Stomach smooth muscle (tissue), 2 donors: ENCODE measurements at regions not wholly inside any gene's neighbourhood (a gene's known extent, or its start where the extent isn't known, plus 50 kb on each side); places are given as distances from the start of the nearest gene placed in this dataset.
"Not testable (repeated sequence)": the region's sequence is repeated elsewhere in the genome, so short reads cannot be mapped to it uniquely, and the experiment has no call there.

Experiments used
- H3K27ac ChIP-seq: one replicate; pipeline ENCODE4 v1.7.0; 2013; ENCODE audit warnings: mild to moderate bottlenecking, low read length, inconsistent platforms
- H3K27me3 ChIP-seq, 2 donors: one replicate each; pipeline ENCODE4 v1.7.0; 2013; ENCODE audit warnings: low read length in 2 of 2; ENCODE audit not compliant: insufficient read depth in 2 of 2, control insufficient read depth in 1 of 2
- H3K36me3 ChIP-seq, 2 donors: one replicate each; pipeline ENCODE4 v1.7.0; 2013; ENCODE audit warnings: low read length in 2 of 2; ENCODE audit not compliant: control insufficient read depth in 2 of 2, insufficient read depth in 2 of 2
- H3K4me1 ChIP-seq: one replicate; pipeline ENCODE4 v1.7.0; 2013; ENCODE audit warnings: low read length; ENCODE audit not compliant: control insufficient read depth, insufficient read depth
- H3K4me3 ChIP-seq, 2 donors: one replicate each; pipeline ENCODE4 v1.7.0; 2013; ENCODE audit warnings: low read length in 2 of 2
- H3K9ac ChIP-seq, 2 donors: one replicate each; pipeline ENCODE4 v1.7.0; 2013; ENCODE audit warnings: low read length in 2 of 2, mild to moderate bottlenecking in 1 of 2
- H3K9me3 ChIP-seq, 2 donors: one replicate each; pipeline ENCODE4 v1.7.0; 2013; ENCODE audit warnings: low read length in 2 of 2; ENCODE audit not compliant: control insufficient read depth in 2 of 2
- donor health status: healthy.
- donor health status: Pancreatic carcinoma.

GRCh38 chr12:59357811-59358210, 238.0 kb upstream of the SLC16A7 start:
- Histone ChIP-seq H3K27ac (no peak overlapping the region), H3K36me3 (no peaks in the 10 kb centered on the region), H3K4me1 (no peaks in the 10 kb centered on the region), H3K9me3 (no peaks in the 10 kb centered on the region), H3K4me3 (no peak overlapping the region), H3K27me3 (no peaks in the 10 kb centered on the region), H3K9ac (no peak overlapping the region)

GRCh38 chr12:59346248-59346647, 249.6 kb upstream of the SLC16A7 start:
- H3K9ac ChIP-seq, H3K27ac ChIP-seq, H3K36me3 ChIP-seq, H3K27me3 ChIP-seq, H3K9me3 ChIP-seq, H3K4me3 ChIP-seq, H3K4me1 ChIP-seq: not testable (repeated sequence)

- H3K27me3 ChIP-seq, result no peaks in the 10 kb centered on the region
- no peak overlapping the region for H3K4me3 ChIP-seq
- H3K36me3 ChIP-seq, result no peaks in the 10 kb centered on the region
- no peaks in the 10 kb centered on the region for H3K9me3 ChIP-seq
- H3K27ac ChIP-seq, result no peak overlapping the region
- H3K4me1 ChIP-seq, result no peaks in the 10 kb centered on the region
- no peak overlapping the region for H3K9ac ChIP-seq
Measured at GRCh38 chr12:59345406-59345805, 250.4 kb upstream of the SLC16A7 start.

GRCh38 chr12:59344224-59344623, 251.6 kb upstream of the SLC16A7 start:
- H3K9ac ChIP-seq, result no peak overlapping the region
- no peaks in the 10 kb centered on the region for H3K4me1 ChIP-seq

GRCh38 chr12:59329462-59329861, 266.4 kb upstream of the SLC16A7 start:
- H3K4me3 ChIP-seq, result no peak overlapping the region
- no peaks in the 10 kb centered on the region for H3K9me3 ChIP-seq
- H3K27me3 ChIP-seq, result no peaks in the 10 kb centered on the region
- H3K36me3 ChIP-seq, result no peaks in the 10 kb centered on the region
- H3K9ac ChIP-seq, result no peak overlapping the region
- no peaks in the 10 kb centered on the region for H3K4me1 ChIP-seq
- H3K27ac ChIP-seq, result no peak overlapping the region

More at GRCh38 chr12:59344224-59344623, 251.6 kb upstream of the SLC16A7 start:
- no peak overlapping the region for H3K4me3 ChIP-seq
- no peaks in the 10 kb centered on the region for H3K27me3 ChIP-seq
- H3K9me3 ChIP-seq, result no peaks in the 10 kb centered on the region
- no peaks in the 10 kb centered on the region for H3K36me3 ChIP-seq
- H3K27ac ChIP-seq, result no peak overlapping the region

GRCh38 chr12:59328395-59329075, 267.3 kb upstream of the SLC16A7 start:
- H3K27me3 ChIP-seq, H3K27ac ChIP-seq, H3K4me3 ChIP-seq, H3K36me3 ChIP-seq, H3K4me1 ChIP-seq, H3K9me3 ChIP-seq, H3K9ac ChIP-seq: not testable (repeated sequence)

- H3K27me3 ChIP-seq, H3K27ac ChIP-seq, H3K9ac ChIP-seq, H3K4me3 ChIP-seq, H3K4me1 ChIP-seq, H3K36me3 ChIP-seq, H3K9me3 ChIP-seq: not testable (repeated sequence)
Measured at GRCh38 chr12:59326457-59326856, 269.4 kb upstream of the SLC16A7 start.

GRCh38 chr12:59322473-59322872, 273.4 kb upstream of the SLC16A7 start:
- Histone ChIP-seq H3K4me1 (no peaks in the 10 kb centered on the region), H3K27me3 (no peaks in the 10 kb centered on the region), H3K27ac (no peak overlapping the region), H3K4me3 (no peak overlapping the region), H3K9ac (no peak overlapping the region), H3K36me3 (no peaks in the 10 kb centered on the region), H3K9me3 (no peaks in the 10 kb centered on the region)

GRCh38 chr12:59321278-59321677, 274.6 kb upstream of the SLC16A7 start:
- H3K27me3 ChIP-seq, result no peaks in the 10 kb centered on the region
- H3K4me3 ChIP-seq, result no peak overlapping the region
- H3K9me3 ChIP-seq, result no peaks in the 10 kb centered on the region
- H3K9ac ChIP-seq, result no peak overlapping the region
- H3K27ac ChIP-seq, result no peak overlapping the region
- H3K4me1 ChIP-seq, result no peaks in the 10 kb centered on the region
- no peaks in the 10 kb centered on the region for H3K36me3 ChIP-seq

GRCh38 chr12:59320112-59320511, 275.7 kb upstream of the SLC16A7 start:
- Histone ChIP-seq H3K9me3 (no peaks in the 10 kb centered on the region), H3K36me3 (no peaks in the 10 kb centered on the region), H3K4me3 (no peak overlapping the region), H3K9ac (no peak overlapping the region), H3K27ac (no peak overlapping the region), H3K27me3 (no peaks in the 10 kb centered on the region), H3K4me1 (no peaks in the 10 kb centered on the region)

- no peak overlapping the region for H3K9ac ChIP-seq
- H3K27ac ChIP-seq, result no peak overlapping the region
- H3K9me3 ChIP-seq, result no peaks in the 10 kb centered on the region
- no peak overlapping the region for H3K4me3 ChIP-seq
- no peaks in the 10 kb centered on the region for H3K27me3 ChIP-seq
- H3K4me1 ChIP-seq, result no peaks in the 10 kb centered on the region
- H3K36me3 ChIP-seq, result no peaks in the 10 kb centered on the region
Measured at GRCh38 chr12:59318940-59319339, 276.9 kb upstream of the SLC16A7 start.
